Hematopoietic multipotent progenitor cell (in vitro differentiated cells): ENCODE measurements at regions not wholly inside any gene's neighbourhood (a gene's known extent, or its start where the extent isn't known, plus 50 kb on each side); places are given as distances from the start of the nearest gene placed in this dataset.

Experiments
- DNase-seq, 3 donors: peaks; one replicate each; pipeline ENCODE4 v3.0.0-alpha.2; 2011 to 2015; ENCODE audit warnings: low read depth in 2 of 3, low spot score in 2 of 3

GRCh38 chr4:100086766-100087431 lies 103.4 kb downstream of the DDIT4L start:
- no peak for DNase-seq

- no peak for DNase-seq
Observed at GRCh38 chr4:100084892-100085291, 105.4 kb downstream of the DDIT4L start.

- no peak for DNase-seq
Observed at GRCh38 chr4:100083289-100083688, 107.0 kb downstream of the DDIT4L start.

GRCh38 chr4:100082852-100083251 lies 107.4 kb downstream of the DDIT4L start:
- no peak for DNase-seq

- DNase-seq: no peak
Observed at GRCh38 chr4:100081491-100081890, 108.8 kb downstream of the DDIT4L start.

- no peak for DNase-seq
Observed at GRCh38 chr4:100079264-100079663, 111.0 kb downstream of the DDIT4L start.

- no peak for DNase-seq
Observed at GRCh38 chr4:100076753-100077152, 113.5 kb downstream of the DDIT4L start.

GRCh38 chr4:100075486-100076270 lies 114.6 kb downstream of the DDIT4L start:
- no peak for DNase-seq

GRCh38 chr4:100075056-100075455 lies 115.2 kb downstream of the DDIT4L start:
- no peak for DNase-seq

GRCh38 chr4:100071506-100071905 lies 118.8 kb downstream of the DDIT4L start:
- DNase-seq: no peak

- DNase-seq: no peak
Observed at GRCh38 chr4:100070868-100071267, 119.4 kb downstream of the DDIT4L start.

- DNase-seq: no peak
Observed at GRCh38 chr4:100069207-100069606, 119.1 kb upstream of the H2AZ1 start.

- no peak for DNase-seq
Observed at GRCh38 chr4:100067255-100067654, 117.2 kb upstream of the H2AZ1 start.

- no peak for DNase-seq
Observed at GRCh38 chr4:100063355-100063754, 113.3 kb upstream of the H2AZ1 start.

- DNase-seq: no peak
Observed at GRCh38 chr4:100062921-100063320, 112.8 kb upstream of the H2AZ1 start.

- DNase-seq: no peak
Observed at GRCh38 chr4:100061835-100062234, 111.8 kb upstream of the H2AZ1 start.

- no peak for DNase-seq
Observed at GRCh38 chr4:100060765-100061416, 110.8 kb upstream of the H2AZ1 start.

GRCh38 chr4:100059467-100059866 lies 109.4 kb upstream of the H2AZ1 start:
- DNase-seq: no peak

GRCh38 chr4:100056701-100057100 lies 106.6 kb upstream of the H2AZ1 start:
- DNase-seq: no peak

GRCh38 chr4:100054071-100054470 lies 104.0 kb upstream of the H2AZ1 start:
- DNase-seq: no peak

GRCh38 chr4:100049872-100050271 lies 99.8 kb upstream of the H2AZ1 start:
- DNase-seq: no peak

GRCh38 chr4:100042711-100043110 lies 92.6 kb upstream of the H2AZ1 start:
- no peak for DNase-seq
